H1 (cell line): ENCODE measurements at regions not wholly inside any gene's neighbourhood (a gene's known extent, or its start where the extent isn't known, plus 50 kb on each side); places are given as distances from the start of the nearest gene placed in this dataset.

Source experiments
- BACH1 ChIP-seq: IDR thresholded peaks from 2 replicates; pipeline ENCODE4 v1.6.1; 2012; ENCODE audit warnings: low read length, improper control_type of control experiment
- MAFK ChIP-seq: IDR thresholded peaks from 2 replicates; pipeline ENCODE4 v1.6.1; 2012; ENCODE audit warnings: low read depth, mild to moderate bottlenecking, improper control_type of control experiment, low read length
- SRF ChIP-seq: IDR thresholded peaks from 2 replicates; pipeline ENCODE4 v1.6.1; 2011; ENCODE audit warnings: mild to moderate bottlenecking, low read depth, low read length, moderate library complexity

GRCh38 chr15:62945063-62945462 lies 97.5 kb upstream of the TPM1 start (continued):
- no peak for TF ChIP-seq SRF
- no peak for TF ChIP-seq BACH1
- no peak for TF ChIP-seq MAFK
